ENCODE measurements at regions not wholly inside any gene's neighbourhood (a gene's known extent, or its start where the extent isn't known, plus 50 kb on each side); places are given as distances from the start of the nearest gene placed in this dataset.

DNA sequence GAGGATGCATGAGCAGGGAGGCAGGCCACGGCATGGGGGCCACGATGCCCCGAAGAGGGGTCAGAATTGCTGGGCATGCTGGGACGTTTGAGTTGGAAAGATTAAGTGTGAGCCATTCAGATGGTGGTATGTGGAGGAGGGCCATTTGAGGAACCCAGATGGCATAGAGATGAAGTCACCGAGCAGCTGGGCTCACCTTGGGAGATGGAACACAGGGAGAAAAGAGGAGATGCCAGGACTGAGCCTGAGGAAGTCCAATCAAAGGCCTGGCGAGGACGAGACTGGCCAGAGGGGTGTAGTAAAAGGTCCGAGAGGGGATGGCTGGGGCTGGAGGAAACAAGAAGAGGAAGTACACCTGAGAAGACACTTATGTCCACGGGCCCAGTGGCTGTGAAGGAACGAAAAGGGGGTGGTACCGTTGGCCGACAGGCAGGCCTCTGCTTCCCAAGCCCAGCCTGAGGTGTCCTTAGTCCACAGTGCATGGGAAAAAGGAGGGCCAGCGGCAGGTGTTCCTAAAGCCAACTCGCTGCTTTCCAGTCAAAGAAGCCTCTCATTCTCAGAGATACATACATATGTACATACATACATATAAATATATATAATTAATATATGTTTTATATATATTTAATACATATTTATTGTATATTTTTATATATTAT, 54.6 kb upstream of the CLCN4 start:
- Histone ChIP-seq H3K18ac (ENCODE audit: low read depth, low read length) (no peak overlapping the region), H2AFZ (replicated peaks; ENCODE audit: low read length, poor library complexity) (no peak overlapping the region), H3K9ac (ENCODE audit: low read depth, low read length) (no peak overlapping the region), H3K56ac (ENCODE audit: extremely low read depth, insufficient read depth, low read length) (no peak overlapping the region), H3K79me1 (ENCODE audit: low read depth in 1 of 2, low read length in 2 of 2) (peaks cover 0 to 13% of the 10 kb centered on the region in 2 experiments; a peak in 1 of 4 replicates), H4K5ac (ENCODE audit: low read depth, low read length) (no peak overlapping the region), H3K14ac (replicated peaks; ENCODE audit: low read depth, low read length) (no peak overlapping the region), H3K9me1 (ENCODE audit: insufficient read depth, low read length) (peaks cover 9% of the 10 kb centered on the region; the same call in 1 of the 2 replicates), H3K4me3 (ENCODE audit: insufficient read depth, low read depth, low read length) (no peak overlapping the region), H3K36me3 (ENCODE audit: control insufficient read depth, insufficient read depth, low read length) (peaks cover 20% of the 10 kb centered on the region), H4K8ac (ENCODE audit: low read depth in 2 of 2, low read length in 2 of 2) (no peak overlapping the region), H3K27me3 (ENCODE audit: control insufficient read depth, insufficient read depth, low read length) (no peaks in the 10 kb centered on the region), H2AK5ac (ENCODE audit: low read depth, low read length) (no peak overlapping the region), H3K27ac (ENCODE audit: insufficient read depth, low read length) (no peak overlapping the region), H3K9me3 (ENCODE audit: control insufficient read depth, insufficient read depth, low read length) (no peaks in the 10 kb centered on the region), H3K23ac (ENCODE audit: low read depth, low read length) (no peak overlapping the region), H2AK9ac (replicated peaks; ENCODE audit: low read depth, low read length, poor library complexity) (no peak overlapping the region), H2BK15ac (ENCODE audit: low read depth, low read length) (no peak overlapping the region), H2BK120ac (ENCODE audit: low read depth, low read length) (no peak overlapping the region), H3K4ac (ENCODE audit: low read depth, low read length) (no peak overlapping the region), H3K4me2 (ENCODE audit: low read depth, low read length) (no peak overlapping the region), H4K20me1 (ENCODE audit: insufficient read depth, low read length) (no peaks in the 10 kb centered on the region), H4K91ac (ENCODE audit: insufficient read depth, low read depth, low read length) (no peak overlapping the region), H2BK20ac (ENCODE audit: low read depth, low read length) (no peak overlapping the region), H2BK5ac (ENCODE audit: low read depth, low read length, poor library complexity, severe bottlenecking) (no peak overlapping the region), H3K4me1 (ENCODE audit: control insufficient read depth, insufficient read depth, low read length) (peaks cover 4% of the 10 kb centered on the region)
- CTCF ChIA-PET: no interaction called here
- DNase-seq (no peak), ATAC-seq (ENCODE audit: low read depth) (no peak)
- intact Hi-C loops (cut with micrococcal nuclease) (no loop called here), in situ Hi-C loops (cut with MboI; ENCODE audit: low sequenced_read_pairs) (loop anchor here (25.0 kb wide), 2 partner anchors 215 to 1290 kb away; partner anchors contain the start of gene FAM9A), dilution Hi-C loops (cut with HindIII; ENCODE audit: low sequenced_read_pairs, unreplicated experiment) (no loop called here)
- POLR2A ChIA-PET (ENCODE audit: unreplicated experiment): no interaction called here
- WGBS, 2 experiments (ENCODE audit: extremely low coverage in 2 of 2, insufficient read length in 1 of 2): 75% methylated on average over 11 of the region's 14 CpGs; no CpG with 5 or more reads in 1 of the 2 experiments
- BruUV-seq (replicated peaks): no TSS peak
- TF ChIP-seq RCOR1 (IDR thresholded peaks at IDR 0.05; ENCODE audit: insufficient replicate concordance, low read length) (no peak), MAFK (IDR thresholded peaks at IDR 0.05; ENCODE audit: low read depth, low read length) (no peak), FOS (IDR thresholded peaks at IDR 0.05; ENCODE audit: low read depth, low read length) (no peak), CEBPB (IDR thresholded peaks at IDR 0.05; ENCODE audit: low read depth, low read length) (no peak), RAD21 (IDR thresholded peaks at IDR 0.05; ENCODE audit: low read length) (no peak), NFE2L2 (IDR thresholded peaks at IDR 0.05; ENCODE audit: low read depth, low read length) (no peak), MAZ (IDR thresholded peaks at IDR 0.05; ENCODE audit: borderline replicate concordance, low read depth, low read length) (no peak), POLR2A (IDR thresholded peaks at IDR 0.05; ENCODE audit: low read depth, low read length) (no peak), SMC3 (IDR thresholded peaks at IDR 0.05; ENCODE audit: low read depth, low read length) (no peak), BHLHE40 (IDR thresholded peaks at IDR 0.05; ENCODE audit: low read depth, low read length) (no peak), MXI1 (IDR thresholded peaks at IDR 0.05; ENCODE audit: borderline replicate concordance, low read depth, low read length) (no peak), CHD1 (IDR thresholded peaks at IDR 0.05; ENCODE audit: low read depth, low read length) (no peak), RFX5 (IDR thresholded peaks at IDR 0.05; ENCODE audit: low read depth, low read length) (no peak)
- TF ChIP-seq, protein P1, sequence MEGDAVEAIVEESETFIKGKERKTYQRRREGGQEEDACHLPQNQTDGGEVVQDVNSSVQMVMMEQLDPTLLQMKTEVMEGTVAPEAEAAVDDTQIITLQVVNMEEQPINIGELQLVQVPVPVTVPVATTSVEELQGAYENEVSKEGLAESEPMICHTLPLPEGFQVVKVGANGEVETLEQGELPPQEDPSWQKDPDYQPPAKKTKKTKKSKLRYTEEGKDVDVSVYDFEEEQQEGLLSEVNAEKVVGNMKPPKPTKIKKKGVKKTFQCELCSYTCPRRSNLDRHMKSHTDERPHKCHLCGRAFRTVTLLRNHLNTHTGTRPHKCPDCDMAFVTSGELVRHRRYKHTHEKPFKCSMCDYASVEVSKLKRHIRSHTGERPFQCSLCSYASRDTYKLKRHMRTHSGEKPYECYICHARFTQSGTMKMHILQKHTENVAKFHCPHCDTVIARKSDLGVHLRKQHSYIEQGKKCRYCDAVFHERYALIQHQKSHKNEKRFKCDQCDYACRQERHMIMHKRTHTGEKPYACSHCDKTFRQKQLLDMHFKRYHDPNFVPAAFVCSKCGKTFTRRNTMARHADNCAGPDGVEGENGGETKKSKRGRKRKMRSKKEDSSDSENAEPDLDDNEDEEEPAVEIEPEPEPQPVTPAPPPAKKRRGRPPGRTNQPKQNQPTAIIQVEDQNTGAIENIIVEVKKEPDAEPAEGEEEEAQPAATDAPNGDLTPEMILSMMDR (conservative IDR thresholded peaks at IDR 0.05; ENCODE audit: low read depth, low read length): no peak
- TF ChIP-seq, protein P2, sequence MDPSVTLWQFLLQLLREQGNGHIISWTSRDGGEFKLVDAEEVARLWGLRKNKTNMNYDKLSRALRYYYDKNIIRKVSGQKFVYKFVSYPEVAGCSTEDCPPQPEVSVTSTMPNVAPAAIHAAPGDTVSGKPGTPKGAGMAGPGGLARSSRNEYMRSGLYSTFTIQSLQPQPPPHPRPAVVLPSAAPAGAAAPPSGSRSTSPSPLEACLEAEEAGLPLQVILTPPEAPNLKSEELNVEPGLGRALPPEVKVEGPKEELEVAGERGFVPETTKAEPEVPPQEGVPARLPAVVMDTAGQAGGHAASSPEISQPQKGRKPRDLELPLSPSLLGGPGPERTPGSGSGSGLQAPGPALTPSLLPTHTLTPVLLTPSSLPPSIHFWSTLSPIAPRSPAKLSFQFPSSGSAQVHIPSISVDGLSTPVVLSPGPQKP (IDR thresholded peaks at IDR 0.05; ENCODE audit: borderline replicate concordance, low read depth, low read length): no peak
- TF ChIP-seq, protein P3, sequence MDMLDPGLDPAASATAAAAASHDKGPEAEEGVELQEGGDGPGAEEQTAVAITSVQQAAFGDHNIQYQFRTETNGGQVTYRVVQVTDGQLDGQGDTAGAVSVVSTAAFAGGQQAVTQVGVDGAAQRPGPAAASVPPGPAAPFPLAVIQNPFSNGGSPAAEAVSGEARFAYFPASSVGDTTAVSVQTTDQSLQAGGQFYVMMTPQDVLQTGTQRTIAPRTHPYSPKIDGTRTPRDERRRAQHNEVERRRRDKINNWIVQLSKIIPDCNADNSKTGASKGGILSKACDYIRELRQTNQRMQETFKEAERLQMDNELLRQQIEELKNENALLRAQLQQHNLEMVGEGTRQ (IDR thresholded peaks at IDR 0.05; ENCODE audit: low read depth, low read length): no peak

All from IMR-90 (cell line).